Transverse colon (tissue), 3 donors: ENCODE measurements at regions not wholly inside any gene's neighbourhood (a gene's known extent, or its start where the extent isn't known, plus 50 kb on each side); places are given as distances from the start of the nearest gene placed in this dataset.

Experiments
- CTCF ChIP-seq, 5 experiments: fragments of 200-600 bp in 3 of 5; fragments of 450-650 bp in 2 of 5; sonication (generic) in 3 of 5; IDR thresholded peaks; 1 replicate in 2 of 5; 2 replicates in 3 of 5; pipeline ENCODE4 v1.5.1; 2016 to 2017; ENCODE audit warnings: antibody characterized with exemption in 5 of 5, inconsistent platforms in 3 of 5, mild to moderate bottlenecking in 2 of 5, moderate library complexity in 1 of 5
- POLR2A ChIP-seq: fragments of 450-650 bp; IDR thresholded peaks from one replicate; pipeline ENCODE4 v1.6.1; 2016; ENCODE audit warnings: antibody characterized with exemption, mild to moderate bottlenecking, moderate library complexity

GRCh38 chr6:126983779-126984178 is 134.7 kb upstream of the RSPO3 start:
- TF ChIP-seq POLR2A (no peak), CTCF (IDR thresholded peaks at IDR 0.05) (no peak)
